H1 (cell line): ENCODE measurements at regions not wholly inside any gene's neighbourhood (a gene's known extent, or its start where the extent isn't known, plus 50 kb on each side); places are given as distances from the start of the nearest gene placed in this dataset.

Experiments
- CTCF ChIA-PET: fragments of 300-600 bp; sonication (Branson Sonifier 250); formaldehyde crosslinking; loops from one replicate; lab custom pipeline; 2021; ENCODE audit not compliant: partially characterized antibody; lab: Charles Lee
- POLR2A ChIA-PET: fragments of 300-600 bp; sonication (Branson Sonifier 250); formaldehyde crosslinking; loops from one replicate; lab custom pipeline; 2021; ENCODE audit warnings: inconsistent platforms; ENCODE audit not compliant: partially characterized antibody; lab: Charles Lee
- DNase-seq, 2 experiments: peaks; one replicate each; pipeline versions ENCODE4 v3.0.0 to v3.0.0-alpha.2; 2010 to 2022; ENCODE audit warnings: low spot score in 2 of 2, low read depth in 1 of 2, mixed read lengths in 1 of 2
- FAIRE-seq: peaks from 2 replicates; lab custom pipeline; 2011; peaks lifted over from hg19 to GRCh38; lab: Jason Lieb, UNC
- H2AFZ ChIP-seq: 2 replicates; pipeline ENCODE4 v1.8.1; 2012; ENCODE audit warnings: low read length, inconsistent platforms
- H2AK5ac ChIP-seq: 2 replicates; pipeline ENCODE4 v1.6.1; 2013; ENCODE audit warnings: low read depth, low read length
- H2BK120ac ChIP-seq: replicated peaks from 2 replicates; pipeline ENCODE3; 2013; ENCODE audit warnings: low read depth, low read length, inconsistent platforms
- H2BK12ac ChIP-seq: 2 replicates; pipeline ENCODE4 v1.6.1; 2013; ENCODE audit warnings: low read depth, low read length
- H2BK15ac ChIP-seq: 2 replicates; pipeline ENCODE4 v1.6.1; 2013; ENCODE audit warnings: low read length
- H2BK20ac ChIP-seq: 2 replicates; pipeline ENCODE4 v1.6.1; 2013; ENCODE audit warnings: low read length
- H2BK5ac ChIP-seq: 2 replicates; pipeline ENCODE4 v1.6.1; 2013; ENCODE audit warnings: low read depth, low read length
- H3K14ac ChIP-seq: 2 replicates; pipeline ENCODE4 v1.6.1; 2013; ENCODE audit warnings: inconsistent platforms; ENCODE audit not compliant: insufficient read length
- H3K18ac ChIP-seq: 2 replicates; pipeline ENCODE4 v1.6.1; 2013; ENCODE audit warnings: low read length; ENCODE audit errors: extremely low read depth
- H3K23ac ChIP-seq: 2 replicates; pipeline ENCODE4 v1.6.1; 2013; ENCODE audit warnings: inconsistent platforms; ENCODE audit not compliant: insufficient read length
- H3K23me2 ChIP-seq: 2 replicates; pipeline ENCODE4 v1.6.1; 2013; ENCODE audit warnings: low read depth, low read length
- H3K27ac ChIP-seq: 2 replicates; pipeline ENCODE4 v1.6.1; 2011; ENCODE audit warnings: low read depth, low read length, inconsistent platforms
- H3K27me3 ChIP-seq, 4 experiments: replicated peaks in 1 of 4; 1 replicate in 1 of 4; 2 replicates in 3 of 4; pipeline versions ENCODE4 v1.6.1 to v1.8.1; 2011 to 2013; ENCODE audit warnings: low read length in 3 of 4, mild to moderate bottlenecking in 3 of 4, inconsistent platforms in 2 of 4, mixed read lengths in 2 of 4, moderate library complexity in 1 of 4; ENCODE audit not compliant: control insufficient read depth in 3 of 4, insufficient read depth in 3 of 4; ENCODE audit errors: extremely low read depth in 1 of 4
- H3K36me3 ChIP-seq, 4 experiments: 2 replicates each; pipeline versions ENCODE4 v1.6.1 to v1.8.1; 2011 to 2013; ENCODE audit warnings: mild to moderate bottlenecking in 4 of 4, low read length in 3 of 4, moderate library complexity in 2 of 4, control low read depth in 1 of 4, inconsistent platforms in 1 of 4; ENCODE audit not compliant: insufficient read depth in 4 of 4, control insufficient read depth in 2 of 4
- H3K4ac ChIP-seq: replicated peaks from 2 replicates; pipeline ENCODE3; 2013; ENCODE audit warnings: low read length, low read depth, mixed read lengths, inconsistent platforms; ENCODE audit not compliant: insufficient read length
- H3K4me1 ChIP-seq, 4 experiments: replicated peaks in 1 of 4; 1 replicate in 1 of 4; 2 replicates in 3 of 4; pipeline versions ENCODE4 v1.6.1 to v1.8.1; 2011 to 2013; ENCODE audit warnings: low read length in 3 of 4, inconsistent platforms in 2 of 4, mixed read lengths in 1 of 4; ENCODE audit not compliant: insufficient read depth in 4 of 4, control insufficient read depth in 3 of 4
- H3K4me2 ChIP-seq, 2 experiments: 2 replicates each; pipeline versions ENCODE4 v1.6.1 to v1.8.1; 2011 to 2013; ENCODE audit warnings: low read depth in 2 of 2, low read length in 2 of 2, control low read depth in 1 of 2, inconsistent platforms in 1 of 2, mild to moderate bottlenecking in 1 of 2; ENCODE audit not compliant: insufficient read depth in 1 of 2
- H3K4me3 ChIP-seq, 4 experiments: fragments of 200-600, 300-600 bp in 1 of 4; sonication (generic), shearing (Covaris generic), sonication (Bioruptor Twin) in 1 of 4; 2 replicates each; pipeline versions ENCODE4 v1.5.1 to v1.8.1; 2011 to 2016; ENCODE audit warnings: low read length in 4 of 4, low read depth in 3 of 4, control low read depth in 2 of 4, inconsistent platforms in 2 of 4, mild to moderate bottlenecking in 2 of 4, mixed read lengths in 1 of 4, moderate library complexity in 1 of 4; ENCODE audit not compliant: insufficient read depth in 2 of 4; ENCODE audit errors: extremely low read depth in 1 of 4
- H3K56ac ChIP-seq: replicated peaks from 2 replicates; pipeline ENCODE3; 2013; ENCODE audit warnings: low read depth, mild to moderate bottlenecking, mixed read lengths, low read length, inconsistent platforms; ENCODE audit not compliant: insufficient read length
- H3K79me1 ChIP-seq: 2 replicates; pipeline ENCODE4 v1.6.1; 2013; ENCODE audit warnings: low read depth, low read length, control low read depth
- H3K79me2 ChIP-seq, 2 experiments: 2 replicates each; pipeline versions ENCODE4 v1.6.1 to v1.8.1; 2012 to 2013; ENCODE audit warnings: low read length in 2 of 2, mild to moderate bottlenecking in 2 of 2, inconsistent platforms in 1 of 2; ENCODE audit not compliant: insufficient read depth in 2 of 2, control insufficient read depth in 1 of 2
- H3K9ac ChIP-seq, 4 experiments: replicated peaks in 1 of 4; 1 replicate in 1 of 4; 2 replicates in 3 of 4; pipeline versions ENCODE4 v1.6.1 to v1.8.1; 2011 to 2013; ENCODE audit warnings: low read depth in 3 of 4, low read length in 3 of 4, control low read depth in 2 of 4, mild to moderate bottlenecking in 2 of 4, moderate library complexity in 2 of 4, inconsistent platforms in 1 of 4; ENCODE audit errors: extremely low read depth in 1 of 4
- H3K9me3 ChIP-seq, 2 experiments: 2 replicates each; pipeline versions ENCODE4 v1.6.1 to v1.8.1; 2012 to 2013; ENCODE audit warnings: mild to moderate bottlenecking in 2 of 2, moderate library complexity in 2 of 2, control low read depth in 1 of 2, inconsistent platforms in 1 of 2, low read depth in 1 of 2, low read length in 1 of 2, mixed read lengths in 1 of 2; ENCODE audit not compliant: insufficient read depth in 2 of 2
- H4K20me1 ChIP-seq, 2 experiments: replicated peaks in 1 of 2; 2 replicates each; pipeline versions ENCODE3 to v1.8.1; 2011 to 2013; ENCODE audit warnings: inconsistent platforms in 2 of 2, low read length in 2 of 2, mild to moderate bottlenecking in 1 of 2; ENCODE audit not compliant: insufficient read depth in 2 of 2, control insufficient read depth in 1 of 2
- H4K5ac ChIP-seq: 2 replicates; pipeline ENCODE4 v1.6.1; 2013; ENCODE audit warnings: low read length, low read depth, mixed read lengths, inconsistent platforms; ENCODE audit not compliant: insufficient read length
- H4K8ac ChIP-seq: 2 replicates; pipeline ENCODE4 v1.8.0; 2013; ENCODE audit warnings: mild to moderate bottlenecking, moderate library complexity, low read length, inconsistent platforms; ENCODE audit not compliant: insufficient read depth; ENCODE audit errors: extremely low read depth
- H4K91ac ChIP-seq: replicated peaks from 2 replicates; pipeline ENCODE3; 2013; ENCODE audit warnings: low read length, mixed read lengths, inconsistent platforms; ENCODE audit not compliant: insufficient read length
- ATF3 ChIP-seq: IDR thresholded peaks from 2 replicates; pipeline ENCODE4 v1.6.1; 2011; ENCODE audit warnings: low read depth, mild to moderate bottlenecking, low read length; ENCODE audit not compliant: insufficient read depth
- BACH1 ChIP-seq: IDR thresholded peaks from 2 replicates; pipeline ENCODE4 v1.6.1; 2012; ENCODE audit warnings: low read length, improper control_type of control experiment
- CBX5 ChIP-seq: fragments of 300-800, 300-1000 bp; sonication (generic); IDR thresholded peaks from 2 replicates; pipeline ENCODE4 v1.7.1; 2016; ENCODE audit warnings: antibody characterized with exemption, low read length, low read depth
- CTBP2 ChIP-seq: IDR thresholded peaks from 2 replicates; pipeline ENCODE4 v1.7.0; 2011; ENCODE audit warnings: borderline replicate concordance, mild to moderate bottlenecking, moderate library complexity, mixed read lengths, low read length; ENCODE audit not compliant: insufficient read depth, insufficient read length
- JUN ChIP-seq: IDR thresholded peaks from 2 replicates; pipeline ENCODE4 v1.6.1; 2011; ENCODE audit warnings: low read depth, mild to moderate bottlenecking, improper control_type of control experiment, low read length
- JUND ChIP-seq: IDR thresholded peaks from 2 replicates; pipeline ENCODE4 v1.6.1; 2011; ENCODE audit warnings: mild to moderate bottlenecking, improper control_type of control experiment, low read length
- KDM1A ChIP-seq: fragments of 200-600, 300-600 bp; sonication (generic); IDR thresholded peaks from 2 replicates; pipeline ENCODE4 v1.7.1; 2016; ENCODE audit warnings: mild to moderate bottlenecking, low read length, borderline replicate concordance
- RBBP5 ChIP-seq: IDR thresholded peaks from 2 replicates; pipeline ENCODE4 v1.7.1; 2012; ENCODE audit warnings: low read depth, mild to moderate bottlenecking, inconsistent platforms, low read length, moderate library complexity, borderline replicate concordance
- RFX5 ChIP-seq: IDR thresholded peaks from 2 replicates; pipeline ENCODE4 v1.6.1; 2011; ENCODE audit warnings: low read depth, low read length, improper control_type of control experiment, borderline replicate concordance
- SP1 ChIP-seq: IDR thresholded peaks from 2 replicates; pipeline ENCODE4 v1.6.1; 2011; ENCODE audit warnings: low read depth, low read length
- TAF7 ChIP-seq: optimal IDR thresholded peaks from 2 replicates; pipeline ENCODE3; 2011; ENCODE audit warnings: low read depth, mild to moderate bottlenecking, inconsistent platforms, low read length, moderate library complexity, borderline replicate concordance
- TCF12 ChIP-seq: IDR thresholded peaks from 2 replicates; pipeline ENCODE4 v1.6.1; 2011; ENCODE audit warnings: low read depth, mild to moderate bottlenecking, low read length
- TEAD4 ChIP-seq: IDR thresholded peaks from 2 replicates; pipeline ENCODE4 v1.6.1; 2012; ENCODE audit warnings: low read depth, low read length, inconsistent platforms, mixed read lengths
- ZNF274 ChIP-seq: IDR thresholded peaks from 2 replicates; pipeline ENCODE4 v1.7.0; 2012; ENCODE audit warnings: low read length, borderline replicate concordance; ENCODE audit errors: extremely low read depth
- WGBS, 2 experiments: shearing (Covaris generic) in 1 of 2; methylation state at CpG; one replicate each; pipeline versions ENCODE4 v1.1.6 to v1.1.7; 2013 to 2015; ENCODE audit warnings: low lambda C conversion rate in 2 of 2, mixed read lengths in 2 of 2, inconsistent platforms in 1 of 2, low coverage in 1 of 2, missing lambda C conversion rate in 1 of 2; ENCODE audit not compliant: insufficient replicate concordance in 2 of 2, insufficient coverage in 1 of 2, insufficient read length in 1 of 2; ENCODE audit errors: extremely low coverage in 1 of 2, missing lambda C conversion rate in 1 of 2; 5-methylcytosine and 5-hydroxymethylcytosine counted together

GRCh38 chr6:139570166-139570565 lies 195.7 kb upstream of the CITED2 start:
- Histone ChIP-seq H3K23ac (no peak overlapping the region), H2BK5ac (no peak overlapping the region), H2BK15ac (no peak overlapping the region), H3K27ac (no peak overlapping the region), H3K14ac (no peak overlapping the region), H3K4me1 (no peaks in the 10 kb centered on the region), H3K27me3 (no peaks in the 10 kb centered on the region), H3K4me3 (no peak overlapping the region), H3K36me3 (no peaks in the 10 kb centered on the region), H3K18ac (no peak overlapping the region), H3K56ac (no peak overlapping the region), H2BK120ac (no peak overlapping the region), H3K4me2 (no peak overlapping the region), H3K9me3 (no peaks in the 10 kb centered on the region), H4K5ac (no peak overlapping the region), H2AK5ac (no peak overlapping the region), H3K79me1 (no peaks in the 10 kb centered on the region), H3K4ac (no peak overlapping the region), H4K91ac (no peak overlapping the region), H2BK20ac (no peak overlapping the region), H2AFZ (no peak overlapping the region), H3K23me2 (no peaks in the 10 kb centered on the region), H4K8ac (no peak overlapping the region), H2BK12ac (no peak overlapping the region), H3K79me2 (no peaks in the 10 kb centered on the region), H3K9ac (no peak overlapping the region), H4K20me1 (no peaks in the 10 kb centered on the region)
- WGBS, 2 experiments, result 90% methylated on average over 3 of the region's 3 CpGs; no CpG with 5 or more reads in 1 of the 2 experiments
- ChIA-PET POLR2A (no interaction called here), CTCF (interaction anchor here (0.6 kb wide), 1 partner anchor 181 kb away, joined by 3 read pairs; no protein-coding TSS in a partner anchor)
- DNase-seq, result no peak
- no peak for FAIRE-seq
- TF ChIP-seq CBX5 (no peak), RFX5 (no peak), CTBP2 (no peak), TAF7 (no peak), ZNF274 (no peak), JUN (no peak), KDM1A (no peak), TEAD4 (no peak), BACH1 (no peak), ATF3 (no peak), SP1 (no peak), RBBP5 (no peak), TCF12 (no peak), JUND (no peak)
